Gastrocnemius medialis (tissue), 4 donors: ENCODE measurements at regions not wholly inside any gene's neighbourhood (a gene's known extent, or its start where the extent isn't known, plus 50 kb on each side); places are given as distances from the start of the nearest gene placed in this dataset.

Experiments used
- CTCF ChIP-seq, 5 experiments: fragments of 450-650 bp in 3 of 5; fragments of 200-600 bp in 2 of 5; sonication (generic) in 2 of 5; IDR thresholded peaks in 4 of 5; conservative IDR thresholded peaks in 1 of 5; 1 replicate in 4 of 5; 2 replicates in 1 of 5; pipeline ENCODE4 v1.5.1; 2016 to 2019; ENCODE audit warnings: antibody characterized with exemption in 5 of 5, mild to moderate bottlenecking in 3 of 5, moderate library complexity in 3 of 5
- POLR2A ChIP-seq, 2 donors: fragments of 450-650 bp; IDR thresholded peaks; one replicate each; pipeline ENCODE4 v1.6.1; 2017; ENCODE audit warnings: antibody characterized with exemption in 2 of 2, mild to moderate bottlenecking in 2 of 2, moderate library complexity in 2 of 2

DNA sequence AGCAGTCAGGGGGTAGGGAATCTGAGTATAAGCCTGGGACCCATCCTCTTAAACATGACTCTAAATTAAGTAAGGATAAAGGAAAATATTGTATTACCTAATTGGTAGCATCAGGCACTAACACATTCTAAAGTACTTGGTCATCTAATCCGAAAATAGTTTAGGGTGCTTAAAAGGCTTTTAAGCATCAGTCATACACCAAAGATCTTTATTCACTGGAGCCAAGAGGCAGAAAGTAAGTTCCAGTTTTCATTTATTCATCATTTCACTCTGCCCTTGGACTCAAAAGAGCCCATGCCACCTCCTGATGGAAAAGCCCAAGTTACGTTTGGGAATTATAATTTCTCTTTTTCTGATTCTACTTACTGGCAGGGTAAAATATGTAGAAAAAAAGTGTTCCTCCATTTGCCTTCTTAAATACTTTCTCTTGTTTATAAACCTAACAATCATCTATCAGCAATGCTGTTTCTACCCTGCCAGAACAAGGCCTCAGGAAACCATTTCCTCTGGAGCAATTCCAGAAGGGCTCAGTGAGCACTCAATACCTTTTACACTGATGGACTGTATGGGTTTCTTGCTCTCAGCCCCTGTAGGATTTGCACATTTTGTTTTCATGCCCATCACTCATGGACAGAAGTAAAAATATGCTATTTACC is 120.1 kb upstream of the SLC5A12 start:
- no peak for TF ChIP-seq POLR2A (IDR thresholded peaks at IDR 0.05)
- no peak for TF ChIP-seq CTCF (IDR thresholded peaks at IDR 0.05 in 4 of 5, conservative IDR thresholded peaks at IDR 0.05 in 1 of 5)
